HEK293 (cell line): ENCODE measurements at regions not wholly inside any gene's neighbourhood (a gene's known extent, or its start where the extent isn't known, plus 50 kb on each side); places are given as distances from the start of the nearest gene placed in this dataset.

ENCODE experiments used
- CTCF ChIA-PET: fragments of 350-600 bp; formaldehyde crosslinking; extraction: SDS; loops from one replicate; lab custom pipeline; 2021; ENCODE audit warnings: antibody characterized with exemption; lab: Yijun Ruan, JAX
- POLR2A ChIA-PET: fragments of 300-600 bp; formaldehyde crosslinking; extraction: SDS; loops from one replicate; lab custom pipeline; 2020; ENCODE audit warnings: antibody characterized with exemption, inconsistent platforms; lab: Yijun Ruan, JAX
- H3K27ac ChIP-seq: fragments of 200-500 bp; sonication (Bioruptor generic); 2 replicates; pipeline ENCODE4 v1.5.1; 2014; ENCODE audit warnings: low read depth, low read length, control low read depth, inconsistent platforms; ENCODE audit errors: extremely low read depth
- H3K36me3 ChIP-seq, 2 experiments: fragments of 200-500 bp in 1 of 2; sonication (Bioruptor generic) in 1 of 2; 1 replicate in 1 of 2; 2 replicates in 1 of 2; pipeline ENCODE4 v1.5.1; 2014 to 2017; ENCODE audit warnings: inconsistent platforms in 2 of 2, low read length in 2 of 2; ENCODE audit not compliant: control insufficient read depth in 2 of 2, insufficient read depth in 1 of 2
- H3K4me1 ChIP-seq: fragments of 200-500 bp; sonication (Bioruptor generic); 2 replicates; pipeline ENCODE4 v1.5.1; 2014; ENCODE audit warnings: mild to moderate bottlenecking, low read length, inconsistent platforms; ENCODE audit not compliant: control insufficient read depth, insufficient read depth
- H3K4me3 ChIP-seq: 2 replicates; pipeline ENCODE4 v1.5.1; 2011; ENCODE audit warnings: low read depth, mild to moderate bottlenecking, control low read depth, low read length, moderate library complexity
- H3K9me3 ChIP-seq: fragments of 200-500 bp; sonication (Bioruptor generic); 2 replicates; pipeline ENCODE4 v1.5.1; 2014; ENCODE audit warnings: low read depth, low read length, inconsistent platforms; ENCODE audit not compliant: control insufficient read depth, insufficient read depth
- BCL11A ChIP-seq: fragments of 450-650 bp; formaldehyde crosslinking; IDR thresholded peaks from 2 replicates; pipeline ENCODE4 v1.5.1; 2016; ENCODE audit warnings: low read depth, missing biosample characterization, missing genetic modification characterization
- BCL11B ChIP-seq: fragments of 450-650 bp; formaldehyde crosslinking; IDR thresholded peaks from 2 replicates; pipeline ENCODE4 v1.5.1; 2016; ENCODE audit warnings: low read depth, missing biosample characterization, missing genetic modification characterization
- KLF8 ChIP-seq: fragments of 450-650 bp; formaldehyde crosslinking; IDR thresholded peaks from 2 replicates; pipeline ENCODE4 v1.5.1; 2016; ENCODE audit warnings: missing biosample characterization, missing genetic modification characterization
- KLF9 ChIP-seq: fragments of 450-650 bp; formaldehyde crosslinking; IDR thresholded peaks from 2 replicates; pipeline ENCODE4 v1.5.1; 2016; ENCODE audit warnings: missing biosample characterization, missing genetic modification characterization, low read depth
- OSR2 ChIP-seq: fragments of 450-650 bp; formaldehyde crosslinking; IDR thresholded peaks from 2 replicates; pipeline ENCODE4 v1.5.1; 2016; ENCODE audit warnings: missing biosample characterization, missing genetic modification characterization
- SP7 ChIP-seq: fragments of 450-650 bp; formaldehyde crosslinking; IDR thresholded peaks from 2 replicates; pipeline ENCODE4 v1.5.1; 2016; ENCODE audit warnings: missing biosample characterization, missing genetic modification characterization
- TCF7L2 ChIP-seq: IDR thresholded peaks from 2 replicates; pipeline ENCODE4 v1.6.1; 2011; ENCODE audit warnings: low read depth, mild to moderate bottlenecking, inconsistent platforms, low read length, moderate library complexity, borderline replicate concordance
- ZBTB17 ChIP-seq: fragments of 450-650 bp; formaldehyde crosslinking; IDR thresholded peaks from 2 replicates; pipeline ENCODE4 v1.5.1; 2016; ENCODE audit warnings: missing biosample characterization, missing genetic modification characterization
- ZBTB8A ChIP-seq: fragments of 450-650 bp; formaldehyde crosslinking; IDR thresholded peaks from 2 replicates; pipeline ENCODE4 v1.5.1; 2016; ENCODE audit warnings: missing biosample characterization, missing genetic modification characterization
- ZEB2 ChIP-seq: fragments of 450-650 bp; formaldehyde crosslinking; IDR thresholded peaks from 2 replicates; pipeline ENCODE4 v1.5.1; 2016; ENCODE audit warnings: missing biosample characterization, missing genetic modification characterization
- ZFHX2 ChIP-seq: fragments of 450-650 bp; formaldehyde crosslinking; conservative IDR thresholded peaks from 2 replicates; pipeline ENCODE4 v1.5.1; 2016; ENCODE audit warnings: missing biosample characterization, missing genetic modification characterization
- ZNF112 ChIP-seq: fragments of 450-650 bp; formaldehyde crosslinking; IDR thresholded peaks from 2 replicates; pipeline ENCODE4 v1.5.0; 2017; ENCODE audit warnings: missing biosample characterization, missing genetic modification characterization
- ZNF155 ChIP-seq: fragments of 450-650 bp; formaldehyde crosslinking; IDR thresholded peaks from 2 replicates; pipeline ENCODE4 v1.5.1; 2016; ENCODE audit warnings: missing biosample characterization, missing genetic modification characterization
- ZNF16 ChIP-seq: fragments of 450-650 bp; formaldehyde crosslinking; IDR thresholded peaks from 2 replicates; pipeline ENCODE4 v1.5.1; 2016; ENCODE audit warnings: low read depth, missing biosample characterization, missing genetic modification characterization
- ZNF184 ChIP-seq: fragments of 450-650 bp; IDR thresholded peaks from 2 replicates; pipeline ENCODE4 v1.5.1; 2018; ENCODE audit warnings: missing biosample characterization, mild to moderate bottlenecking, missing genetic modification characterization
- ZNF221 ChIP-seq: fragments of 450-650 bp; formaldehyde crosslinking; IDR thresholded peaks from 2 replicates; pipeline ENCODE4 v1.5.1; 2017; ENCODE audit warnings: missing biosample characterization, missing genetic modification characterization, borderline replicate concordance
- ZNF350 ChIP-seq: fragments of 450-650 bp; formaldehyde crosslinking; IDR thresholded peaks from 2 replicates; pipeline ENCODE4 v1.5.0; 2017; ENCODE audit warnings: missing biosample characterization, mild to moderate bottlenecking, missing genetic modification characterization
- ZNF354C ChIP-seq: fragments of 450-650 bp; formaldehyde crosslinking; IDR thresholded peaks from 2 replicates; pipeline ENCODE4 v1.5.1; 2016; ENCODE audit warnings: missing biosample characterization, missing genetic modification characterization, low read depth, borderline replicate concordance
- ZNF416 ChIP-seq: fragments of 450-650 bp; formaldehyde crosslinking; IDR thresholded peaks from 2 replicates; pipeline ENCODE4 v1.5.1; 2016; ENCODE audit warnings: missing biosample characterization, missing genetic modification characterization
- ZNF423 ChIP-seq: fragments of 450-650 bp; formaldehyde crosslinking; IDR thresholded peaks from 2 replicates; pipeline ENCODE4 v1.5.1; 2016; ENCODE audit warnings: missing biosample characterization, missing genetic modification characterization
- ZNF473 ChIP-seq: fragments of 450-650 bp; formaldehyde crosslinking; IDR thresholded peaks from 2 replicates; pipeline ENCODE4 v1.5.1; 2017; ENCODE audit warnings: missing biosample characterization, missing genetic modification characterization
- ZNF501 ChIP-seq: fragments of 450-650 bp; formaldehyde crosslinking; IDR thresholded peaks from 2 replicates; pipeline ENCODE4 v1.5.1; 2016; ENCODE audit warnings: missing biosample characterization, missing genetic modification characterization
- ZNF530 ChIP-seq: fragments of 450-650 bp; formaldehyde crosslinking; IDR thresholded peaks from 2 replicates; pipeline ENCODE4 v1.5.1; 2016; ENCODE audit warnings: low read depth, missing biosample characterization, missing genetic modification characterization
- ZNF555 ChIP-seq: fragments of 450-650 bp; formaldehyde crosslinking; conservative IDR thresholded peaks from 2 replicates; pipeline ENCODE4 v1.5.1; 2017; ENCODE audit warnings: missing biosample characterization, mild to moderate bottlenecking, missing genetic modification characterization, inconsistent platforms
- ZNF596 ChIP-seq: fragments of 450-650 bp; IDR thresholded peaks from 2 replicates; pipeline ENCODE4 v1.5.0; 2018; ENCODE audit warnings: missing biosample characterization, mild to moderate bottlenecking, missing genetic modification characterization, moderate library complexity
- ZNF664 ChIP-seq: fragments of 450-650 bp; formaldehyde crosslinking; IDR thresholded peaks from 2 replicates; pipeline ENCODE4 v1.5.1; 2016; ENCODE audit warnings: missing biosample characterization, missing genetic modification characterization
- ZNF777 ChIP-seq: fragments of 450-650 bp; formaldehyde crosslinking; IDR thresholded peaks from 2 replicates; pipeline ENCODE4 v1.5.1; 2017; ENCODE audit warnings: missing biosample characterization, missing genetic modification characterization, borderline replicate concordance
- ZNF785 ChIP-seq: fragments of 450-650 bp; formaldehyde crosslinking; IDR thresholded peaks from 2 replicates; pipeline ENCODE4 v1.5.1; 2016; ENCODE audit warnings: missing biosample characterization, missing genetic modification characterization
- ZNF792 ChIP-seq: fragments of 450-650 bp; formaldehyde crosslinking; IDR thresholded peaks from 2 replicates; pipeline ENCODE4 v1.5.1; 2016; ENCODE audit warnings: missing biosample characterization, missing genetic modification characterization
- TF ChIP-seq, protein P1 (sequence below): fragments of 450-650 bp; formaldehyde crosslinking; IDR thresholded peaks from 2 replicates; pipeline ENCODE4 v1.5.1; 2016; ENCODE audit warnings: missing biosample characterization, missing genetic modification characterization
- TF ChIP-seq, protein P2 (sequence below): sonication (generic); formaldehyde crosslinking; IDR thresholded peaks from 2 replicates; pipeline ENCODE4 v1.8.1; 2022; ENCODE audit warnings: mild to moderate bottlenecking, moderate library complexity, missing genetic modification reagents
- TF ChIP-seq, protein P3 (sequence below): IDR thresholded peaks from 2 replicates; pipeline ENCODE4 v1.6.1; 2011; ENCODE audit warnings: mild to moderate bottlenecking, low read depth, low read length, borderline replicate concordance
- TF ChIP-seq, protein P4 (sequence below): fragments of 450-650 bp; formaldehyde crosslinking; IDR thresholded peaks from 2 replicates; pipeline ENCODE4 v1.5.1; 2016; ENCODE audit warnings: missing biosample characterization, missing genetic modification characterization

DNA sequence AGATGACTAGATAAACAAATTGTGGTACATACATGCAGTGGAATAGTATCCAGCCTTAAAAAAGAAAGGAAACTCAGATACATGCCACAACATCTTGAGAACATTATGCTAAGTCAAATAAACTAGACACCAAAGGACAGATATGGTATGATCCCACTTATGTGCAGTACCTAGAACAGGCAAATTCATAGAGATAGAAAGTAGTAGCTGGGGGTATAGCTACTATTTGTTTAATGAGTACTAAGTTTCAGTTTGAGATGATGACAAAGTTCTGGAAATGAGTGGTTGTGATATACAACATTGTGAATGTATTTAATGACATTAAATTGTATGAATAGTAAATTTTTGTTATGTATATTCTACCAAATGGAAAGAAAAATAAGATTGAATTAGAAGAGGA is 477.2 kb upstream of the CFAP20DC start:
- Histone ChIP-seq H3K27ac (no peak overlapping the region), H3K9me3 (no peaks in the 10 kb centered on the region), H3K4me1 (no peaks in the 10 kb centered on the region), H3K36me3 (no peaks in the 10 kb centered on the region), H3K4me3 (no peak overlapping the region)
- ChIA-PET POLR2A (interaction anchor here (0.7 to 0.8 kb wide), 2 partner anchors 9 to 1430 kb away, joined by 5 to 6 read pairs; no protein-coding TSS in a partner anchor), CTCF (interaction anchor here (0.6 kb wide), 1 partner anchor 74 kb away, joined by 5 read pairs; no protein-coding TSS in a partner anchor)
- TF ChIP-seq BCL11B (tag by site-specific recombination) = no peak
- no peak for TF ChIP-seq ZNF473 (tag by site-specific recombination)
- TF ChIP-seq ZEB2 (tag by site-specific recombination) = no peak
- TF ChIP-seq ZNF777 (tag by site-specific recombination) = no peak
- TF ChIP-seq KLF8 = no peak
- no peak for TF ChIP-seq ZFHX2 (tag by site-specific recombination)
- no peak for TF ChIP-seq ZNF16 (tag by site-specific recombination)
- TF ChIP-seq TCF7L2 = no peak
- TF ChIP-seq ZBTB17 (tag by site-specific recombination) = no peak
- TF ChIP-seq ZNF350 (tag by site-specific recombination) = no peak
- TF ChIP-seq ZBTB8A = no peak
- no peak for TF ChIP-seq ZNF596 (tag by site-specific recombination)
- TF ChIP-seq, protein P1, sequence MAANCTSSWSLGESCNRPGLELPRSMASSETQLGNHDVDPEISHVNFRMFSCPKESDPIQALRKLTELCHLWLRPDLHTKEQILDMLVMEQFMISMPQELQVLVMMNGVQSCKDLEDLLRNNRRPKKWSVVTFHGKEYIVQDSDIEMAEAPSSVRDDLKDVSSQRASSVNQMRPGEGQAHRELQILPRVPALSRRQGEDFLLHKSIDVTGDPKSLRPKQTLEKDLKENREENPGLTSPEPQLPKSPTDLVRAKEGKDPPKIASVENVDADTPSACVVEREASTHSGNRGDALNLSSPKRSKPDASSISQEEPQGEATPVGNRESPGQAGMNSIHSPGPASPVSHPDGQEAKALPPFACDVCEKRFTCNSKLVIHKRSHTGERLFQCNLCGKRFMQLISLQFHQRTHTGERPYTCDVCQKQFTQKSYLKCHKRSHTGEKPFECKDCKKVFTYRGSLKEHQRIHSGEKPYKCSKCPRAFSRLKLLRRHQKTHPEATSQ = no peak
- TF ChIP-seq, protein P2, sequence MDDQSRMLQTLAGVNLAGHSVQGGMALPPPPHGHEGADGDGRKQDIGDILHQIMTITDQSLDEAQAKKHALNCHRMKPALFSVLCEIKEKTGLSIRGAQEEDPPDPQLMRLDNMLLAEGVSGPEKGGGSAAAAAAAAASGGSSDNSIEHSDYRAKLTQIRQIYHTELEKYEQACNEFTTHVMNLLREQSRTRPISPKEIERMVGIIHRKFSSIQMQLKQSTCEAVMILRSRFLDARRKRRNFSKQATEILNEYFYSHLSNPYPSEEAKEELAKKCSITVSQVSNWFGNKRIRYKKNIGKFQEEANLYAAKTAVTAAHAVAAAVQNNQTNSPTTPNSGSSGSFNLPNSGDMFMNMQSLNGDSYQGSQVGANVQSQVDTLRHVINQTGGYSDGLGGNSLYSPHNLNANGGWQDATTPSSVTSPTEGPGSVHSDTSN (CRISPR knock-in tag) = no peak
- no peak for TF ChIP-seq ZNF530 (tag by site-specific recombination)
- TF ChIP-seq, protein P3, sequence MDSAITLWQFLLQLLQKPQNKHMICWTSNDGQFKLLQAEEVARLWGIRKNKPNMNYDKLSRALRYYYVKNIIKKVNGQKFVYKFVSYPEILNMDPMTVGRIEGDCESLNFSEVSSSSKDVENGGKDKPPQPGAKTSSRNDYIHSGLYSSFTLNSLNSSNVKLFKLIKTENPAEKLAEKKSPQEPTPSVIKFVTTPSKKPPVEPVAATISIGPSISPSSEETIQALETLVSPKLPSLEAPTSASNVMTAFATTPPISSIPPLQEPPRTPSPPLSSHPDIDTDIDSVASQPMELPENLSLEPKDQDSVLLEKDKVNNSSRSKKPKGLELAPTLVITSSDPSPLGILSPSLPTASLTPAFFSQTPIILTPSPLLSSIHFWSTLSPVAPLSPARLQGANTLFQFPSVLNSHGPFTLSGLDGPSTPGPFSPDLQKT = no peak
- TF ChIP-seq ZNF501 (tag by site-specific recombination) = no peak
- no peak for TF ChIP-seq ZNF354C
- no peak for TF ChIP-seq SP7 (tag by site-specific recombination)

DNA sequence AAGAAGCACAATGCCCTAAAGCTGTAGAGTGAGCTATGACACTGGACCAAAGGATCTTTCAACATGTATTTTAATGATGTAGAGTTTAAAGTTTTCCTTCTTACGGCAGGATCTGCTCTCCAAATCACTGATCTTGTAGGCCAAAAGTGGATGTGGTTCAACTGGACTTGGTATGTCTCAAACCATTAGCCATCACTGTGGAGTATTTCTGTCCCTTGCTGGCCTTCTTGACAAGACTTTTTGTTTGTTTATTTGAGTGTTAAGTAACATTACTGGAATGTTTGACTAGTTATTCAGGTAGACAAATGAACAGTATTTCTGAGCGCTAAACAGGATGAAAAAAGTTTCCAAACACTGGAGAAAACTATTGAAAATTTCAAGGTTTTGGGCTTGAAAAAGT is 472.7 kb upstream of the CFAP20DC start:
- no peak overlapping the region for H3K27ac ChIP-seq
- ChIA-PET POLR2A (no interaction called here), CTCF (interaction anchor here (0.6 kb wide), 1 partner anchor 1806 kb away, joined by 3 read pairs; no protein-coding TSS in a partner anchor)
- 0 out of 2 replicates have a peak, but pooled peaks cover under 1% of the 10 kb centered on the region for H3K4me1 ChIP-seq
- no peaks in the 10 kb centered on the region for H3K9me3 ChIP-seq
- no peak overlapping the region for H3K4me3 ChIP-seq
- H3K36me3 ChIP-seq = no peaks in the 10 kb centered on the region
- TF ChIP-seq ZNF792 (no peak), ZNF155 (tag by site-specific recombination) (no peak), ZNF221 (tag by site-specific recombination) (no peak), ZNF664 (tag by site-specific recombination) (no peak), OSR2 (tag by site-specific recombination) (no peak), KLF9 (tag by site-specific recombination) (no peak), ZNF785 (tag by site-specific recombination) (no peak), ZNF112 (no peak), ZNF184 (tag by site-specific recombination) (no peak), BCL11A (no peak), ZNF555 (tag by site-specific recombination) (no peak), ZNF423 (tag by site-specific recombination) (no peak), ZEB2 (tag by site-specific recombination) (no peak), ZNF416 (no peak)
- TF ChIP-seq, protein P4, sequence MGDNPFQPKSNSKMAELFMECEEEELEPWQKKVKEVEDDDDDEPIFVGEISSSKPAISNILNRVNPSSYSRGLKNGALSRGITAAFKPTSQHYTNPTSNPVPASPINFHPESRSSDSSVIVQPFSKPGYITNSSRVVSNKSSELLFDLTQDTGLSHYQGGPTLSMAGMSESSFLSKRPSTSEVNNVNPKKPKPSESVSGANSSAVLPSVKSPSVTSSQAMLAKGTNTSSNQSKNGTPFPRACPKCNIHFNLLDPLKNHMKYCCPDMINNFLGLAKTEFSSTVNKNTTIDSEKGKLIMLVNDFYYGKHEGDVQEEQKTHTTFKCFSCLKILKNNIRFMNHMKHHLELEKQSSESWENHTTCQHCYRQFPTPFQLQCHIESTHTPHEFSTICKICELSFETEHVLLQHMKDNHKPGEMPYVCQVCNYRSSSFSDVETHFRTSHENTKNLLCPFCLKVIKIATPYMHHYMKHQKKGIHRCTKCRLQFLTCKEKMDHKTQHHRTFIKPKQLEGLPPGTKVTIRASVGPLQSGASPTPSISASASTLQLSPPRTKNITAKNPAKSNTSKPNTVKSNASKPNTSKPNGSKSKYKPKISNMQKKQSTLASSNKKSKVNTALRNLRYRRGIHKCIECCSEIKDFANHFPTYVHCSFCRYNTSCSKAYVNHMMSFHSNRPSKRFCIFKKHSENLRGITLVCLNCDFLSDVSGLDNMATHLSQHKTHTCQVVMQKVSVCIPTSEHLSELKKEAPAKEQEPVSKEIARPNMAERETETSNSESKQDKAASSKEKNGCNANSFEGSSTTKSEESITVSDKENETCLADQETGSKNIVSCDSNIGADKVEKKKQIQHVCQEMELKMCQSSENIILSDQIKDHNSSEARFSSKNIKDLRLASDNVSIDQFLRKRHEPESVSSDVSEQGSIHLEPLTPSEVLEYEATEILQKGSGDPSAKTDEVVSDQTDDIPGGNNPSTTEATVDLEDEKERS (tag by site-specific recombination) = no peak
